Activated CD4-positive, alpha-beta T cell treated with anti-CD3 and anti-CD28 coated beads, Interleukin-2, amount 50 U/mL, for 48 hours (primary cell): ENCODE measurements at regions not wholly inside any gene's neighbourhood (a gene's known extent, or its start where the extent isn't known, plus 50 kb on each side); places are given as distances from the start of the nearest gene placed in this dataset.
"Not testable (repeated sequence)": the region's sequence is repeated elsewhere in the genome, so short reads cannot be mapped to it uniquely, and the experiment has no call there.

ENCODE experiments used
- DNase-seq, 2 experiments: peaks; one replicate each; pipeline ENCODE4 v3.0.0-alpha.2; 2020

DNA sequence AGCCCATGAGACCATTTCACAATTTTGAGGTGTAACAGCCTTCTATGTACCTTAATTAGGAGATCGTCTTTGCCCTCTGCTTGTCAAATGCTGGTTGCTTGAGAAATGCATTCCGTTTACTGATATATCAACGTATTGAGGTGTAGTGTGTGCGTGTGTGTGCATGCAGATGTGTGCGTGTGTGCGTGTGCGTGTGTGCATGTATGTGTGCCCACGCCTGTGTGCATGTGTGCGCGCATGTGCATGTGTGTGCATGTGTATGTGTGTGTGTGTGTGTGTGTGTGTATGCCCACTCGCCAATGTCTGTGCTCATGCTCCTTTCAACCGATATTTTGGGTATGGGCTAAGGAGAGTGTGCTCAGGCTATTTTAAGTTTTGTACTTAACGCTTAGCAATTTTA lies 81.5 kb upstream of the ZFHX3 start:
- no peak for DNase-seq

DNA sequence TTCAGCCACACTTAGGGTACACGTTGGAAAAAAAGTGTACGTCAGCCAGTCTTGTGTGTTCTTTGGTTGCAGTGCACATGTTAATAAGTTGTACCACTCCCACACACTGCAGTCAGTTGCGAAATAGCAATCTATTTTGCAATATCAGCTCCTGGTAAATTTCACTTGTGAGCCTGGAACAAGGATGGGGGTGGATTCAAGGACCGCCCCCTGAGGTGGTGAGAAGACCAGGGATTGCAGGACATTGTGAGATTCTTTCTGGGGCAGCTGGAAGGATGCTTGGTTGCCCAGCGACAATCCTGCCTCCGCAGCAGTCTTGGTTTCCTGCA lies 78.6 kb upstream of the ZFHX3 start:
- DNase-seq, result no peak

DNA sequence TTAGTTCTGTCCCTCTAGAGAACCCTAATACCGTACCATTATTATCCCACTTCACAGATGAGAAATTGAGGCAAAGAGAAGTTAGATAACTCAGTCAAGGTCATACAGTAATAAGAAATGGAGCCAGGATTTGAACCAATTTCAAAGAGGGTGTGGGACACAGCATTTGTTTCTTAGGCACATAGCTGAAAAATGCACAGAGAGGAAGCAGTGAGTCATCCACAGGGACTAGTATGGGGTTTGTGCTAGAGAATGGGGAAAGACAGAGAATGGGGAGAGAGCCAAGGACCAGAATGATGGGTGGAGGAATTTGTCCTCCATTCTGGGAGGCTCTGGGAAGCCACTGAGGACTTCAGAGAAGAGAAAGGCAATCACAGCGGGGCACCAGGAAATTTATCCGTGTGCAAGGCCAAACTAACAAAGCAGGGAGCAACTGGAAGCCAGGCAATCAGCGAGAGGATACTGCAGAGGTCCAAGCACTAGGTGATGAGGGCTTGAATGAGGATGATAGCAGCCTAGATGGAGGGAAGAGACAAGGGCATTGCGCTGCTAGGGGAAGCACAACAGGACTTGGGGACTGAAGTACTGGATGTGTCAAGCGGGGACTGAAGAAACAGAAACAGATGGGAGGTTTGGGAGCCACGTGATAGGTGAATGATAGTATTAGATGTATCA lies 78.1 kb upstream of the ZFHX3 start:
- DNase-seq, result no peak

DNA sequence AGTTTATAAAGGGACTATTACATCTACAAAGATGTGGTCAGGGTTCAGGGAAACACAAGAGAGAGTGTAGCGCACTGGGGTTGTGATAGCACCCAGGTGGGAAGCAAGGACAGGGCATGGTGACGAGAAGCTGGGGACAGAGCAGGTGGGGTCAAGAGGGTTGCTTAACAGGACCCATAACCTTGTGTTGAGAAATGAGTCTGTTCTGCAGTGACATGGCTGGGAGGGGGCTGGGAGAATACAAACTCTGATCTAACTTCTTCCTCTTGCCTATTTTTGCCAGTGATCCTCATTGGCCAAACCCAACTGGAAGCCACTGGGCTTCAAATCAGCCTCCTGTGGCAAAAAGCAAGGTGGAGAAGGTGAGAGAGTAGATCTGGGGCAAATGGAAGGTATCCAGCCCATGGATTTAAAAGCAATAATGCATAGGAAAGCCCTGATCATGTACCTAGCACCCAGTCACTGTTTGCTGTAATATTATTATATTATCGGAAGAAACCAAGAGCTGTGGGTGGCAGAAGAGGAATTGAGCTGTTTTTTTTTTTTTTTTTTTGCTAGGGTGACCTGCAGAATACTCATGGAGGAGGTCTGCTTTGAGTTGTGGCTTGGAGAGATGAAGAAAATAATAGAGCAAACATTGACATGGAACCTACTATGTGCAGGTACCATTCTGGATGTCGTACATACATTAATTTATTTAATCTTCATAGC lies 76.9 kb upstream of the ZFHX3 start:
- DNase-seq, result no peak

DNA sequence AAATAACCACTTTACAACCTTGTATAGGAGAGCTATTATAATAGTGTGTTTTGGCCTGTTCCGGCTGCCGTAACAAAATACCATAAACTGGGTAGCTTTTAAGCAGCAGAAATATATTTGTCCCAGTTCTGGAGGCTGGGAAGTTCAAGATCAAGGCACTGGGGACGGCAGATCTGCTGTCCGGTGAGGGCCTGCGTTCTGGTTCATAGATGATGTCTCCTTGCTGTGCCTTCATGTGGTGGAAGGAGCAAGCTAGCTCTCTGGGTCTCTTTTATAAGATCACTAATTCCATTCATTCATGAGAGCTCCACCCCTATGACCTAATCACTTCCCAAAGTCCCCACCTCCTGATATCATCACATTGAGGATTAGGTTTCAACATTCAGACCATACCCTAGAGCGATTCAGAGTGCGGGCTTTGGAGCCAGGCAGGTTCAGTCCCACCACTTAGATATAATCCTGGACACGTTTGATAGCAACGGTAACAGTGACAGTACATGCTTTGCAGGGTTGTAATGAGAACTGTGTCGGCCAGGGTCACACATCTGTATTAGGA lies 76.2 kb upstream of the ZFHX3 start:
- DNase-seq, result no peak

DNA sequence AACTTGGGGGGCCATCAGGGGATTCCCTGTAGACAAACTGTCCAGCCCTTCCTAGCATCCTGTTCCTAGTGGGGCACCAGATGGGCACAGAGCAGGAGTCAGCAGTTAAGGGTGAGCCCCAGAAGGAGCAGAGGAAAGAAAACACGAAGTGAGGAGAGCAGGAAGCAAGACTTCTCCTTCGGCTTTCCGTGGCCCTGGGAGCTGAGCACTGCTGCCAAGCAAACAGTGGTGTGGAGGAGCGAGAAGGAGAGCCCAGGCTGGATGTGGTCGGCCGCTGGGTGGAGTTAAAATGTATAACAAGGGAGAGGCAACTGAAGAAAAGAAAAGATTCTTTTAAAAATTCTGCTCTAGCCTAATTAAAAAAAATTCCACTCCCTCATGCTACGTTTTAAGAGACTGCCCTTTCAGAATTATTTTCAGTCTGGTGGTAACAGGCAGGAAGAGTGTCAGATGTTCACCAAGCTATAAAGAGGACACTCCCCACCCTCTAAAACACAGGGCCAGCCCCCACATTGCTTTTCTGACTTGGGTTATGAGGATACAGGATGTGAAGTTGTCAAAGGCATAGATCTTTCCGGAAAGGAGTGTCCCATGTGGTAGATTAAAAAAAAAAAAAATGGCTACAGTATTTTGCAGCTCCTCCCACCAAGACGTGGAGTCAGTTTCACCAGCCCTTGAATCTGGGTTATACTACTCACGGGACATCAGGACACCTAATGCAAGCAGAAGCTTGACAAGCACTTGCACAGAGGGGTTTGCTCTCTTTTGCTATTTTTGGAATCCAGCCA lies 74.9 kb upstream of the ZFHX3 start:
- no peak for DNase-seq

DNA sequence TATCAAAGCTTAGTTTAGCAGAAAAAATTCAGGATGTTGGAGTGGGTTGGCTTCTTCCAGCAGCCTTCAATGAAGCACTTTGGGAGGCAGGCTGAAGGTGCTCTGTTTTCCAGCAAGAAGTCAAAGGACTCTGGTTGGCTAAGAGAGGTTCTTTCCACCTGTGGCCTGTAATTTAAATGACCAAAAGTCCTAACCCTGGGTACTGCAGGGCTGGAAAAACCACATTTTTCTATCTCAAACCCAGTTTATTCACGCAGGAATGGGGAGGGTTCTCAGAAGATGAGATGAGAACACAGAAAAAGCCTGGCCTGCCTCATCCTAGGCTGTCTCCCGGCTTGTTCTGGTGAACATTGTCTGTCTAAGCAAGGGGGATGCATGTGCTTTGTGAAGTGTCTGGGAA lies 68.6 kb upstream of the ZFHX3 start:
- DNase-seq, result no peak

DNA sequence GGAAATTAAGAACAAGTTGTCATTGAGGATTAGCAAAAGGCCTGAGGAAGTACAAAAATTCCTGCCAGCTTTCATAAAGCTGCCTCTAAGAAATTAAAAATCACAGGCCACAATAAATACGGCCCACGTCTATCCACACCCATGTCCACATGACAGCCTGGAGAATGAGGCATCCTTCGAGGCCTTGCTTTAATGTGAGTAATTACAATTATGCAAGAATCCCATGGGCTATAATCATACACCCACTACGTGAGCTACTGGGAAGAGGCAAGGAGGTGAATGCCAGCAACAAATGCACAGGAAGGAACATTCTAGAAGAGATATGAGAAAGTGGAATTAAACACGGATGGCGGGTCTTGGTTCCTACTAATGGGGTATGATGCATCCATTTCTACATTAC lies 65.4 kb upstream of the ZFHX3 start:
- DNase-seq, result no peak

DNA sequence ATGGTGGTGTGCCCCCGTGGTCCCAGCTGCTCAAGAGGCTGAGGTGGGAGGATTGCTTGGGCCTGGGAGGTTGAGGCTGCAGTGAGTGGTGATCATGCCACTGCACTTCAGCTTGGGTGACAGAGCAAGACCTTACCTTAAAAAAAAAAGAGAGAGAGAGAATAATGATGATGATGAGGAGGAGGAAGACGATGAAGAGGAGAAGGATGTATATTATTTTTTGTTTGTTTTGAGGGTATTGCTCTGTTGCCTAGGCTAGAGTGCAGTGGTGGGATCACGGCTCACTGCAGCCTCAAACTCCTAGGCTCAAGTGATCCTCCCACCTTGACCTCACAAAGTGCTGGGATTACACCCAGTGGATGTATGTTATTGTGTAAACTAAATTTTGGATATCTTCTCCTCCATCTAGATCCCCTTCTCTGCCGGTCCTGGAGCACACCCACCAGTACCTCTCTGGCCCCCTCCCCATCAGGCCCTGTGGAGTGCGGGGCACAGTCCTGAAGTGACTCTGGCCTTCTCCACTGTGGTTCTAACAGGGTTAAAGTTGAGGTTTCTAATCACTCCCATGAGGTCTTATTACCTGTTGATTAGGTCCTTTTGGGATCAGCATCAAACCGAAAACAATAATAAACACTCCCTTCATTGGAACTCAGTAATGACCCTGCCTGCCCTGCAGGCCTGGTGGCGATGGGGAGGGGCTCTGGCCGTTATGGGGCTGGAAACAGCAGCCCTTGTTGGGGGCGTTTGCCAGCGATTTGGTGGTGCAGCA lies 60.5 kb upstream of the ZFHX3 start:
- no peak for DNase-seq

DNA sequence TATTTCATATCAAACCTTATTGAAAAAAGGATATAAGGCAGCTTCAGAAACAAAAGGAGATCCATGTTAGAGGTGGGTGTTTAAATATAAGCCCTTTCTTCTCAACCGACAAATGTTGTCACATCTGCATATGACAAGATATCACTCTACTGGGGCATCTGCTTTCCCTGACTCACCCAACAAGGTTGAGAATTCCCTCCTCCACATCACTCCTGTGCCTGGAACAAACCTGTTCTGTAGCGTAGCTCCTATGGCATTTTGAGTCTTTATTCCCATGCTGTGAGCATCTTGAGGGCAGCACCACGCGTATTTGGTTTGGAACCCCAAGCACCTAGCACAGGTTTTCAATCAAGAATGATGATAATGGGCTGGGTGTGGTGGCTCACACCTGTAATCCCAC lies 59.4 kb upstream of the ZFHX3 start:
- no peak for DNase-seq

DNA sequence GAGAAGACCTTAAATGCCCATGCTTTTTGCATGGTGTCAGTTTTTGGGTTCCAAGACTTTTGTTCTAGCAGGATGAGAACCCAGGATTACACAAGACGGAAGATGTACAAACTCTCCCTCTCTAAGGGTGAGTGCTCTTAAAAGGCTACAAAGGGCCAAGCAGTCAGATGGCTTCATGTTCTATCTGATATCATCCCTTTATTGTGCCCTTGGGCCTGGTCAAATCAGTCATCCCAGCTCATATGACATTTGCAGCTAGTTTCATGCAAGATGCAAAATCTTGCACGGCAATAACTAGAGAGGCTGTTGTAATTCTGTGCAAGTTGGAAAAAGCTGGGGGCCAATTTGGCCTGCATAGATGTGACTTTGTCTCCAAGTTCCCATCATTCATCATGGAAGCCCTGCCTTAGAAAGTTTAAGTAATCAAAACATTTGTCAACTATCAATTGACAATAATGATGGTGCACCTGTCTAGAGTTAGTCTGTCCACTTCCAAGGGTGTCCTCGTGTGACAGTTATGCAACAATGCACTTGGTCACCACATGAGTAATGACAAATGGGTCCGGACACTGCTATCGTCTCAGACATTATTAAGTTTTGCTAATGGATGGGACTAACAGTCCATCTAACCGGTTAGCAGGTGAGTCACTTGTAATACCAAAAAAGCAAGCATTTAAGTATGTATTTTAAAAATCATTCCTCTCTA lies 58.6 kb upstream of the ZFHX3 start:
- no peak for DNase-seq

DNA sequence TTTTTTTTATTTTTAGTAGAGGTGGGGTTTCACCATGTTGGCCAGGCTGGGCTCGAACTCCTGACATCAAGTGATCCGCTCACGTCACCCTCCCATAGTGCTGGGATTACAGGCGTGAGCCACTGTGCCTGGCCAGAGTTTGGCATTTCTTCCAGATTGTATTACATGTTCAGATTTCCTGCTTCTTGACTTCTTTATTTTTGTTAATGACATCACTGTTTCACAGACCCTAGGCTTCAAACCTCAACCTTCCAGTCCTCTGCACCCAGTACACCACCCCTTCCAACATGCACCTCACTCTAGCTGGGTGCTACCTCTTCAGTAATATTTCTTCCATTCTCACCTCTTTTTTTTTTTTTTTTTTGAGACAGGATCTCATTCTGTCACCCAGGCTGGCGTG lies 53.6 kb upstream of the ZFHX3 start:
- DNase-seq, result no peak

DNA sequence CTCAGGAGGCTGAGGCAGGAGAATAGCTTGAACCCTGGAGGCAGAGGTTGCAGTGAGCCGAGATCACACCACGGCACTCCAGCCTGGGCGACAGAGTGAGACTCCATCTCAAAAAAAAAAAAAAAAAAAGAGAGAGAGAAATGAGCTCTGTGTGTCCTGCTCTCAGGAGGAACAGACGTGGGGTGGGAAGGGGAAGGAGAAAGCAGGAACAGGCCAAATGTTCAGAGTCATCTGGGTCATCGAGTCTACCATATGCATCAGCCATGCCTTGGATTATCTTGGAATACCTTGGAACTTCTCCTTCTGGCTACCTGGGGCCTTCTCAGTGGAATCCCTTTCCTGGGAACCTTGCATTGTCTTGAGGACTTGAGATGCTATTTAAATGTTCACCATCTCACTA lies 51.7 kb upstream of the ZFHX3 start:
- DNase-seq, result not testable (repeated sequence)
